ENCODE measurements at regions not wholly inside any gene's neighbourhood (a gene's known extent, or its start where the extent isn't known, plus 50 kb on each side); places are given as distances from the start of the nearest gene placed in this dataset.
A peak's percentile ranks its signal among the peaks of the same experiment; 100 is the strongest.

DNA sequence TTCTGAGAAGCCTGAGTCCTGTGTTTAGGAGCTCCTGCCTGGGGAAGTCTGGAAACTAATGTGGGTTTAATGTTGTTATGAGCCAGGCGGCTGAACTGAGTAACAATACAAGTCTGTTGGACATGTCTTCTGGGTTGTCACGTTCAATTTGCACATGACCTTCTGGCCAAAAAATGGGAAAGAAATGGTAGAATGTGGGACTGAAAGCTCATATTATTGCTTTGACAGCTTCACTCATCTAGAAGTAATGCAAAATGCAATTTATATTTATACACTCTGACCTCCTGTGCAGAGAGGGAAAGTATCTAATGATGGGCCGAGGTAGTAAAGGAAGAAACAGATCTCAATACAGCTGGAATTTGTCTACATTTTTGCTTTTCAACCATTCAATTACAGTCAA, 75.8 kb downstream of the NR2F2 start:
- no peak overlapping the region for H3K27ac ChIP-seq
- no peaks in the 10 kb centered on the region for H3K9me3 ChIP-seq
- peaks cover 5 to 18% (median 12%) of the 10 kb centered on the region in 4 donors for H3K4me1 ChIP-seq
- ATAC-seq (ENCODE audit: low FRiP score in 2 of 2) (no peak), DNase-seq (no peak)
- no peaks in the 10 kb centered on the region for H3K36me3 ChIP-seq
- TF ChIP-seq, protein P1, sequence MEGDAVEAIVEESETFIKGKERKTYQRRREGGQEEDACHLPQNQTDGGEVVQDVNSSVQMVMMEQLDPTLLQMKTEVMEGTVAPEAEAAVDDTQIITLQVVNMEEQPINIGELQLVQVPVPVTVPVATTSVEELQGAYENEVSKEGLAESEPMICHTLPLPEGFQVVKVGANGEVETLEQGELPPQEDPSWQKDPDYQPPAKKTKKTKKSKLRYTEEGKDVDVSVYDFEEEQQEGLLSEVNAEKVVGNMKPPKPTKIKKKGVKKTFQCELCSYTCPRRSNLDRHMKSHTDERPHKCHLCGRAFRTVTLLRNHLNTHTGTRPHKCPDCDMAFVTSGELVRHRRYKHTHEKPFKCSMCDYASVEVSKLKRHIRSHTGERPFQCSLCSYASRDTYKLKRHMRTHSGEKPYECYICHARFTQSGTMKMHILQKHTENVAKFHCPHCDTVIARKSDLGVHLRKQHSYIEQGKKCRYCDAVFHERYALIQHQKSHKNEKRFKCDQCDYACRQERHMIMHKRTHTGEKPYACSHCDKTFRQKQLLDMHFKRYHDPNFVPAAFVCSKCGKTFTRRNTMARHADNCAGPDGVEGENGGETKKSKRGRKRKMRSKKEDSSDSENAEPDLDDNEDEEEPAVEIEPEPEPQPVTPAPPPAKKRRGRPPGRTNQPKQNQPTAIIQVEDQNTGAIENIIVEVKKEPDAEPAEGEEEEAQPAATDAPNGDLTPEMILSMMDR (IDR thresholded peaks at IDR 0.05): no peak
- TF ChIP-seq POLR2A (IDR thresholded peaks at IDR 0.05): no peak
- TF ChIP-seq POLR2AphosphoS5 (IDR thresholded peaks at IDR 0.05): no peak
- no peak for TF ChIP-seq EP300 (IDR thresholded peaks at IDR 0.05)
- no peak overlapping the region for H3K4me3 ChIP-seq
- 90 to 94% methylated on average over 3 of the region's 3 CpGs for WGBS, 2 donors
- peaks cover 0 to 35% (median 20%) of the 10 kb centered on the region in 4 donors for H3K27me3 ChIP-seq

DNA sequence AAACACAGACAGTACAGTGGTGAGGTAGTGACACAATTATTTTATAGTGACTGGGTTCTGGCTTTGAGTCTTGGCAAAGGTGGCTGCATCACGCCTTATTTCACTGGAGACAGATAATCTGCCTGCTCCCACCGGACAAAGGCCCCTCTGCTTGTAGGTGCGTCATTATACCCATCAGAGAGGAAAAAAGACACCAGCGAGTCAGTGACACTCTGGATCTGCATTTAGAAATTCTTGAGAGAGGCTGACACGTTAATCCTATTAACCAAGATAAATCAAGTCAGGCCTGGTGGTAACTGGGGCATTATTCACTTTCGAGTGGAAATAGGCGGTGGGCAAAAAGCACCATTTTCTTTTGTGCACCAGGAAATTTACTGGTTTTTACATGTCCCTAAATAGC, 76.2 kb downstream of the NR2F2 start:
- peaks cover 0 to 39% (median 20%) of the 10 kb centered on the region in 4 donors for H3K27me3 ChIP-seq

DNA sequence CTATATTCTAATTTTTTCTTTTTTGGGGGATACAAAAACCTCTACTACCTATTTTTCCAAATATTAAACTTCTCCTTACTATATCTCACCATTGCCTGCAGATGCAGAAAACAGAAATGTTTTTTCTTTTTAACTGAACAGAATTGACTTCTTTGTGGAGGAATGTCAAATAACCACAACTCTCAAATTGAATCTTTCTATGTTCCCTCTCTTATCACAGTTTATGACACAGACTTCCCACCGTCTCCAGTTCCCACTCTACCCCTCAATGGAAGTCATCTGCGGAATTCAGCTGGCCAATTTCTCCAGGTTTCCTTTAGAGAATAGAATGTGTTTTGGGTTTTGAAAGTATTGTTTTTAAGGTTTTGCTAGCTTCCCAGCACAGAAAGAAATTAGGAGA, 77.0 kb downstream of the NR2F2 start:
- H3K9me3 ChIP-seq: no peaks in the 10 kb centered on the region
- TF ChIP-seq, protein P1 (IDR thresholded peaks at IDR 0.05): no peak
- TF ChIP-seq EP300 (IDR thresholded peaks at IDR 0.05) (no peak), POLR2AphosphoS5 (IDR thresholded peaks at IDR 0.05) (no peak), POLR2A (IDR thresholded peaks at IDR 0.05) (no peak)
- DNase-seq (no peak), ATAC-seq (ENCODE audit: low FRiP score in 2 of 2) (no peak)
- no peaks in the 10 kb centered on the region for H3K36me3 ChIP-seq
- peaks cover 0 to 43% (median 22%) of the 10 kb centered on the region in 4 donors for H3K27me3 ChIP-seq
- WGBS, 2 donors: 67 to 76% methylated on average over 2 of the region's 2 CpGs
- no peak overlapping the region for H3K4me3 ChIP-seq
- no peak overlapping the region for H3K27ac ChIP-seq
- peaks cover 5 to 18% (median 12%) of the 10 kb centered on the region in 4 donors for H3K4me1 ChIP-seq

More for the DNA sequence above, 76.2 kb downstream of the NR2F2 start:
- Histone ChIP-seq H3K4me1 (peaks cover 5 to 18% (median 12%) of the 10 kb centered on the region in 4 donors), H3K9me3 (no peaks in the 10 kb centered on the region), H3K27ac (no peak overlapping the region), H3K4me3 (no peak overlapping the region), H3K36me3 (no peaks in the 10 kb centered on the region)
- WGBS, 2 donors: 87 to 95% methylated on average over 7 of the region's 7 CpGs
- ATAC-seq (ENCODE audit: low FRiP score in 2 of 2) (no peak), DNase-seq (no peak)
- no peak for TF ChIP-seq EP300 (IDR thresholded peaks at IDR 0.05)
- TF ChIP-seq POLR2A (IDR thresholded peaks at IDR 0.05): no peak
- no peak for TF ChIP-seq POLR2AphosphoS5 (IDR thresholded peaks at IDR 0.05)
- TF ChIP-seq, protein P1 (IDR thresholded peaks at IDR 0.05): no peak

DNA sequence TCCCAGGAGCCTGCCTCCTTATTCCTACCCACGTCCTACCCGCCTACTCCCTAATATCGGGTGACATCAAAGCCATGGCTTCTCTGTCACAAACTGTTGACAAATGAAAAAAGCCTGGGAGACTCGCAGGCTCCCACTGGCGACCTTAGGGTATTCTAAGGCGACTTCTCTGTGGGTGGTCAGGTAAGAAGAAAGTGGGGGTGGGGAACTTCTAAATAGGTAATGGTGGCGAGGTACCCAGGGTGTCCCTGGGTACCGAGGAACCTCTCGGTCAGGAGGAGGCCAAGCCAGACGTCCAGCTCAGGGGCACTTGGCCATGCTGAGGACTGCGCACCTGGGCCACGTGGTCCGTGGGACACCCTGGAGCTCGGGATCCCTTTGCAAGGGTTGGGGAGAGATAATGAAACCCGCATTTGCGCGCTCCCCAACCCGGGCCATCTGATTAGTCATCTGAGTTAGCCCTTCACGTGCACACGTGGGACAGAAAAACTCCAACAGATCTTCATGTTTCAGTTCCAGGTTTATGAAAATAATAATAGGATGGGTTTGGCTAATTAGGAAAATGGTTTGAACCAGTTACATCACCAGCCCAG, 78.2 kb downstream of the NR2F2 start:
- Histone ChIP-seq H3K9me3 (no peaks in the 10 kb centered on the region), H3K4me3 (peak overlapping the region in 1 of 4 donors; percentile 33), H3K27ac (no peak overlapping the region), H3K27me3 (peaks cover 0 to 55% (median 25%) of the 10 kb centered on the region in 4 donors), H3K4me1 (peaks cover 5 to 18% (median 12%) of the 10 kb centered on the region in 4 donors), H3K36me3 (no peaks in the 10 kb centered on the region)
- DNase-seq (peak in 1 of 2 donors; percentile 6), ATAC-seq (ENCODE audit: low FRiP score in 2 of 2) (no peak)
- TF ChIP-seq POLR2AphosphoS5 (IDR thresholded peaks at IDR 0.05) (no peak), POLR2A (IDR thresholded peaks at IDR 0.05) (no peak), EP300 (IDR thresholded peaks at IDR 0.05) (no peak)
- TF ChIP-seq, protein P1 (IDR thresholded peaks at IDR 0.05): no peak
- 18 to 31% methylated on average over 14 to 20 of the region's 20 CpGs for WGBS, 2 donors
